ENCODE measurements at regions not wholly inside any gene's neighbourhood (a gene's known extent, or its start where the extent isn't known, plus 50 kb on each side); places are given as distances from the start of the nearest gene placed in this dataset.

DNA sequence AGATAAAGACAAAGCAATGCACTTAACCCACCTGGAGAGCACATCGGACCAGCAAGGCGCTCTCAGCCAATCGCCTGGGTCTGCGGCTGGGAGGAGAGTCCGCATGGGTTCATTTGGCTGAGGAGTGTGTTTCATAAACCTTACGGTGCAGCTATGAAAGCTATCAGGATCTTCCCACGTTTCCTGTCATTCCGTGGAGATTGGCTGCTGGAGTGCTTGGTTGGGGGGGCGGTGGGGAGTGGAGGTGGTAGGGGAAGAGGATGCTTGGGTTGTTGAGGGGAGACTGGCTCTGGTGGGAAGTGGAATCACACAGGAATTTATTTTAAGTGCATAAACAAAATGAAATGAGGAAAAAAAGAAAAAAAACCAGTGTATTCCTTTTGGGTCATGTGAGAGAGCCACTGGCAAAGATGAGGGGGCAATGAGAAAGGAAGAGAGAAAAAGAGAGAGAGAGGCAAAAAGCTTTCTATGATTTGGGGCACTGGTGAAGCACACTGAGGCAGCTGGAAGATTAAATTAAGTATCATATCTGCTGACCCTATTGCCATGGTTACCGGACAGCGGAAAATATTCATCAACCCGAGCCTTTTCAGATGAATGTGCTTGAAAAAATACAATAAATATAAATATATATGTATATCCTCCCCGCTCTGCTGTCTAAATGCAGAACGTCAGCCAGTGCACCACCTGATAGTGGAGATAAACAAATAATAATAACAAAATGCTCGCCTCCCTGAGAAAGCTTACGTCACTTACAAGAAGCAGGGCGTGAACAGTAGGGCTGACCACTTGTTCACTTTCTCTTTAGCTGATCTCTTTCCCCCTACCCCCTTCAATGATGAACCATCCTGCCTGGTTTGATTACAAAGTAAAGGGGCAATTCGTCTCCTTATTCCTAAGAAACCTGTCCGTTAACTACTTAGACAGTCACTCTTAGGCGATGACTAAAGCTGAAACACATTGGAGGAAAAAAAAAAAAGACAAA is 457.0 kb upstream of the ZFHX3 start:
- no peaks in the 10 kb centered on the region for H3K36me3 Mint-ChIP-seq (ENCODE audit: low read depth)
- H3K27me3 Mint-ChIP-seq (ENCODE audit: low read depth): peaks cover 10% of the 10 kb centered on the region
- H3K9me3 Mint-ChIP-seq: no peaks in the 10 kb centered on the region
- H3K4me3 Mint-ChIP-seq: no peak overlapping the region
- peaks cover 29% of the 10 kb centered on the region for H3K4me1 Mint-ChIP-seq
- H3K27ac Mint-ChIP-seq: peak overlapping the region in 1 of 3 experiments; percentile 0
- TF ChIP-seq, protein P1, sequence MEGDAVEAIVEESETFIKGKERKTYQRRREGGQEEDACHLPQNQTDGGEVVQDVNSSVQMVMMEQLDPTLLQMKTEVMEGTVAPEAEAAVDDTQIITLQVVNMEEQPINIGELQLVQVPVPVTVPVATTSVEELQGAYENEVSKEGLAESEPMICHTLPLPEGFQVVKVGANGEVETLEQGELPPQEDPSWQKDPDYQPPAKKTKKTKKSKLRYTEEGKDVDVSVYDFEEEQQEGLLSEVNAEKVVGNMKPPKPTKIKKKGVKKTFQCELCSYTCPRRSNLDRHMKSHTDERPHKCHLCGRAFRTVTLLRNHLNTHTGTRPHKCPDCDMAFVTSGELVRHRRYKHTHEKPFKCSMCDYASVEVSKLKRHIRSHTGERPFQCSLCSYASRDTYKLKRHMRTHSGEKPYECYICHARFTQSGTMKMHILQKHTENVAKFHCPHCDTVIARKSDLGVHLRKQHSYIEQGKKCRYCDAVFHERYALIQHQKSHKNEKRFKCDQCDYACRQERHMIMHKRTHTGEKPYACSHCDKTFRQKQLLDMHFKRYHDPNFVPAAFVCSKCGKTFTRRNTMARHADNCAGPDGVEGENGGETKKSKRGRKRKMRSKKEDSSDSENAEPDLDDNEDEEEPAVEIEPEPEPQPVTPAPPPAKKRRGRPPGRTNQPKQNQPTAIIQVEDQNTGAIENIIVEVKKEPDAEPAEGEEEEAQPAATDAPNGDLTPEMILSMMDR (IDR thresholded peaks at IDR 0.05; ENCODE audit: unreplicated experiment in 3 of 3): no peak

DNA sequence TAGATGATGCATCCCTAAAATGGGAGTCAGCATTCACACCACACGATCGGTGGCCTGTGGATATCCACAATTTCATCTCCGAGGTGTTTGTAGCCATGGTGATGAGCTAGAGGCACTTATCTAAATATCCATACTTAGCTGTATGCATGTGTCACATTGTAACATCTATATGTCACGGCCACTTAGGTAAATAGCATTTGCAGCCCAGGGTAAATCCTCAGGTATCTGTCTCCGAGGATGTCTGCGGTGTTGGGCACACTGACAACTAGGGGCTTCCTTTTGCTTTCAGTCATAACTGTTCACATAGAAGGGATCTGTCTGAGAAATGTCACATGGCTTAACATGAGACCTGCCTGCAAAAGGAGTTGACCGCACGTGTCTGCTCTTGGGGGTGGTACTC is 455.2 kb upstream of the ZFHX3 start:
- H3K36me3 Mint-ChIP-seq (ENCODE audit: low read depth): no peaks in the 10 kb centered on the region
- peaks cover 24% of the 10 kb centered on the region for H3K4me1 Mint-ChIP-seq
- TF ChIP-seq, protein P1 (IDR thresholded peaks at IDR 0.05; ENCODE audit: unreplicated experiment in 3 of 3): no peak
- peaks cover 10% of the 10 kb centered on the region for H3K27me3 Mint-ChIP-seq (ENCODE audit: low read depth)
- no peak overlapping the region for H3K27ac Mint-ChIP-seq
- no peaks in the 10 kb centered on the region for H3K9me3 Mint-ChIP-seq
- H3K4me3 Mint-ChIP-seq: no peak overlapping the region

DNA sequence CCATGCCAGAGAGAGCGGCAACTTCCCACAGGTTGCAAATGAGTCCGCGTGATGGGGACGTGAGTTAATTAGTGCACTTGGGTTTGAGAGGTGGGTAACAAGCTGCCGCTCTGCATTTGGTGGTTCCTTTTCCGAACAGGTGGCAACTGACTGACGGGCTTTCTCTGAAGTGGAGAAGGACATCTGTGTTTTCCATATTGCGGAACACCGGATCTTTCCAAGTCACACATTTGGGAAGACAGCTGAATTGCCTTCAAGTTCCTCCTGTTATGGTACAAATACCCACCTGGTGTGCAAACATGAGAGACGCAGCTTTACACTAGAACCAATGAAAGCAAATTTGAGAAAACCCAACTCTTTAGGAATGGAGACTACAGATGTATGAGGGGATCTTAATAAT is 451.3 kb upstream of the ZFHX3 start:
- Mint-ChIP-seq H3K27ac (no peak overlapping the region), H3K4me3 (no peak overlapping the region), H3K27me3 (ENCODE audit: low read depth) (peaks cover 4% of the 10 kb centered on the region), H3K4me1 (peaks cover 2% of the 10 kb centered on the region), H3K9me3 (no peaks in the 10 kb centered on the region), H3K36me3 (ENCODE audit: low read depth) (no peaks in the 10 kb centered on the region)
- TF ChIP-seq, protein P1 (IDR thresholded peaks at IDR 0.05; ENCODE audit: unreplicated experiment in 3 of 3): no peak

DNA sequence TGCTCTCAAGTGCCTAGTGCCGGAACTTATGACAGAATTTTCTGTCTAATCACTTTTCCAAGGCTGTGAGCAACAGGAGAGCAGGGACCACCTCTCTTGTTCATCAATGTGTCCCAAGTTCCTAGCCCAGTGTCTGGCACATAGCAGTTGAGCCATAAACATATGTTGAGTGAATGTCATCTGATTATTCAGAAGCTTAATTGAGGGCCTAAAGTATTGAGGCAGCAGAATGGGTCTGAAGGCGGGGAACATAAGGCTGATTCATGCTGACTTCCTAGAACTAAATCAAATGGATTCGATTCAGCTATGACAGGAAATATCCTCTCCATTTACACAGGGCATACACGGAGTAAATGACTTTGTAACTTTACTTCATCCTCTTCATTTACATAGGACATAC is 438.0 kb upstream of the ZFHX3 start:
- H3K9me3 Mint-ChIP-seq: no peaks in the 10 kb centered on the region
- no peak overlapping the region for H3K27ac Mint-ChIP-seq
- no peaks in the 10 kb centered on the region for H3K36me3 Mint-ChIP-seq (ENCODE audit: low read depth)
- TF ChIP-seq, protein P1 (IDR thresholded peaks at IDR 0.05; ENCODE audit: unreplicated experiment in 3 of 3): no peak
- no peak overlapping the region for H3K4me3 Mint-ChIP-seq
- H3K27me3 Mint-ChIP-seq (ENCODE audit: low read depth): peaks cover 12% of the 10 kb centered on the region
- H3K4me1 Mint-ChIP-seq: peaks cover 16% of the 10 kb centered on the region

DNA sequence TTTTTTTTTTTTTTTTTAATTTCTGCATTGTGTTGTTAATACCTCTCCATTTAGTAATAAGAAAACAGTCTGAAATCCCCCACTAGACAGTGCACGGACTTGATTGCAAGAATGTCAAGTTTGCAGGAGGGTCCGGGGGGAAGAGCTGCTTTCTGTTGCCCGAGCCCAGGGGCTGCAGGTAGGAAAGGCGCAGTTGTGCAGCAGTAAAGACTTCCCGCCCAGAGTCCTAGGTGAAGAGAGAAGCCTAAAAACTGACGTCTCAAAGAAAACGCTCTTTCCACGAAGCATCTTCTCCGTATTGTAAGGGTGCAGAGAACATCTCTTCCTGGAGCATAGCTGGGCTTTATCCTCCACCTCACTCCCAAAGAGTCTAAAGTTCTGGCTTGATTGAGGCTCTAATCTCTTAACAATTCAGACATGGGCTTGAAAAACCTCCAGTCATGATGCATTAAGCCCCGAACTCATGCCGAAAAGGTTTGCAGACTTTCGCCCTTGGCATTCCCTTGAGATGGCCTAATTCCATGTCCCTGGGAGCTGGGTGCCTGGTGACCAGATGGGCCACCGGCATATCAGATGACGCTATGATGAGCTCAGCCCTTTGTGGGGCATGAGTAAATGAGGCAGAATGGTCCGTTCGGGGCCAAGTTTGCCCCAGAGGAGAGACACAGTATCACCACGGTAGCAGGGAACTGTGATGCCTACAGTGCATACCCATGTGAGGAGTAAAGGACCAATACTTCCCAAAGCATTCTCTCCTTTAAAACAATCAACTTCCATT is 436.2 kb upstream of the ZFHX3 start:
- Mint-ChIP-seq H3K4me1 (peaks cover 16% of the 10 kb centered on the region), H3K27ac (no peak overlapping the region), H3K4me3 (no peak overlapping the region), H3K9me3 (no peaks in the 10 kb centered on the region), H3K36me3 (ENCODE audit: low read depth) (no peaks in the 10 kb centered on the region), H3K27me3 (ENCODE audit: low read depth) (peaks cover 12% of the 10 kb centered on the region)
- TF ChIP-seq, protein P1 (IDR thresholded peaks at IDR 0.05; ENCODE audit: unreplicated experiment in 3 of 3): no peak

Measured in nephron (organoid).